GM12874 (cell line): ENCODE measurements at regions not wholly inside any gene's neighbourhood (a gene's known extent, or its start where the extent isn't known, plus 50 kb on each side); places are given as distances from the start of the nearest gene placed in this dataset.

Experiments used
- CTCF ChIP-seq: IDR thresholded peaks from 2 replicates; pipeline ENCODE4 v1.5.1; 2011; ENCODE audit warnings: low read depth, mild to moderate bottlenecking, control low read depth, low read length, moderate library complexity; ENCODE audit not compliant: insufficient read depth

- TF ChIP-seq CTCF = no peak
These were observed 72.6 kb upstream of the SELENOP start for GRCh38 chr5:42884326-42884725.

- TF ChIP-seq CTCF = no peak
These were observed 69.9 kb upstream of the SELENOP start for GRCh38 chr5:42881416-42882117.

GRCh38 chr5:42880496-42881150 is 68.9 kb upstream of the SELENOP start:
- TF ChIP-seq CTCF = no peak

DNA sequence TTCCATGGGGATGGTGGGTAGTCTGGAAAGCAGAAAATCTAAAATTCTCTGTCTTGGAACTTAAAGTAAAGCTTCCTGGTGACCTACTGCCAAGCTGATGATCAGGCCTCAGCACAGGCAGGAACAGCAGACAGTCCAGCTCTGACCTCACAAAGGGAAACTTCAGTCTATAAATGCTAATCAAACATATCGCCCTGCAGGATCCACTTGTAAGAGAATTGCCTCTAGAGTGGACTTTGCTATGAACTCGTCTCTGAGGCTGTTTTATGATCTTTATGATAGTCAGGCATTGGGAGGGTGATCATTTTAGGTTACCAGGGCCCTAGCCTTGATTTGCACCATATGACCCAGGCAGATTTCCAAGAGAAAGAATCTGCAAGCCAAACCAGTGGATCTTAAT is 67.6 kb upstream of the SELENOP start:
- no peak for TF ChIP-seq CTCF

- no peak for TF ChIP-seq CTCF
These were observed 66.9 kb upstream of the SELENOP start for GRCh38 chr5:42878550-42878949.

GRCh38 chr5:42878041-42878440 is 66.3 kb upstream of the SELENOP start:
- TF ChIP-seq CTCF = no peak

DNA sequence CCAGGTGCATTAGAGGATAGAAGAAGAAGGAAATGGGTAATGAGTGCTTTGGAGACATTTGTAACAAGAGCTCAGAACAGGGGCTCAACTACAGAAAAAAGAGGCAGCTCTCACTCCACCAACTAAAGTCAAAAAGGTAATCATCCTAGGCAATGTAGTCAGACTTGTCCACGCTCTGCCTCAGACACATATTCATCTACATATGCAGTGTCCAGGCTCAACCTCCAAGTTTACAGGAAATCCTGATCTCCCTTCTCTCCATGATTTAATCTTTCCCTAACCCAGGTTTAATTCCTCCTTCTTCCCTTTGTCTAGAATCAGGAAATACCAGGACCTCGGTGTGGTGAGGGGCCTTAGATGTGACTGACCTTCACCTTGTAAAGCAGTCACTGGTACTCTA is 65.7 kb upstream of the SELENOP start:
- TF ChIP-seq CTCF = no peak
